PC-9 (cell line): ENCODE measurements at regions not wholly inside any gene's neighbourhood (a gene's known extent, or its start where the extent isn't known, plus 50 kb on each side); places are given as distances from the start of the nearest gene placed in this dataset.

Experiments
- EZH2 ChIP-seq: fragments of 200-600 bp; sonication (generic); IDR thresholded peaks from 2 replicates; pipeline ENCODE4 v1.8.0; 2017; ENCODE audit warnings: antibody characterized with exemption, low read depth
- TF ChIP-seq, protein P1 (sequence below): fragments of 200-600 bp; sonication (generic); conservative IDR thresholded peaks from 2 replicates; pipeline ENCODE4 v1.6.1; 2017; ENCODE audit warnings: mixed run types, antibody characterized with exemption, mild to moderate bottlenecking, moderate library complexity

DNA sequence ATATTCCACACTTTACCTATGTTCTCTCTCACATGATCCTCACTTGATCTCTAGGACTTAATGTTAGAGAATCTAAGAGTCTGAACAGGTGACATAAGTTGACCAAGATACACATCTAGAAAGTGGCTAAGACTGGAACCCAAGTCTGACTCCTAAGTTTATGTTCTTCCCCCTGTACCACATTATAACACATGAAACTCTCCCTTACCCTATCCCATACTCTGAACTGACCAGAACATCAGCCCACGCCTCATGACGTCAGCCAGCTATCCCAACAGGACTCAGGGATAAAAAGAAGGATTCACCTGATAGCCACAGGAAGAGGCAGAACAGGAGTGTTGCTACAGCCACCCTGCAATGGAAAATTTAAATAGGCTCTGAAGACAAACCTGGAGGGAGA, 392.2 kb downstream of the ZEB2 start:
- TF ChIP-seq, protein P1, sequence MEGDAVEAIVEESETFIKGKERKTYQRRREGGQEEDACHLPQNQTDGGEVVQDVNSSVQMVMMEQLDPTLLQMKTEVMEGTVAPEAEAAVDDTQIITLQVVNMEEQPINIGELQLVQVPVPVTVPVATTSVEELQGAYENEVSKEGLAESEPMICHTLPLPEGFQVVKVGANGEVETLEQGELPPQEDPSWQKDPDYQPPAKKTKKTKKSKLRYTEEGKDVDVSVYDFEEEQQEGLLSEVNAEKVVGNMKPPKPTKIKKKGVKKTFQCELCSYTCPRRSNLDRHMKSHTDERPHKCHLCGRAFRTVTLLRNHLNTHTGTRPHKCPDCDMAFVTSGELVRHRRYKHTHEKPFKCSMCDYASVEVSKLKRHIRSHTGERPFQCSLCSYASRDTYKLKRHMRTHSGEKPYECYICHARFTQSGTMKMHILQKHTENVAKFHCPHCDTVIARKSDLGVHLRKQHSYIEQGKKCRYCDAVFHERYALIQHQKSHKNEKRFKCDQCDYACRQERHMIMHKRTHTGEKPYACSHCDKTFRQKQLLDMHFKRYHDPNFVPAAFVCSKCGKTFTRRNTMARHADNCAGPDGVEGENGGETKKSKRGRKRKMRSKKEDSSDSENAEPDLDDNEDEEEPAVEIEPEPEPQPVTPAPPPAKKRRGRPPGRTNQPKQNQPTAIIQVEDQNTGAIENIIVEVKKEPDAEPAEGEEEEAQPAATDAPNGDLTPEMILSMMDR, result no peak
- no peak for TF ChIP-seq EZH2
